ENCODE measurements at regions not wholly inside any gene's neighbourhood (a gene's known extent, or its start where the extent isn't known, plus 50 kb on each side); places are given as distances from the start of the nearest gene placed in this dataset.
"Not testable (repeated sequence)": the region's sequence is repeated elsewhere in the genome, so short reads cannot be mapped to it uniquely, and the experiment has no call there.

DNA sequence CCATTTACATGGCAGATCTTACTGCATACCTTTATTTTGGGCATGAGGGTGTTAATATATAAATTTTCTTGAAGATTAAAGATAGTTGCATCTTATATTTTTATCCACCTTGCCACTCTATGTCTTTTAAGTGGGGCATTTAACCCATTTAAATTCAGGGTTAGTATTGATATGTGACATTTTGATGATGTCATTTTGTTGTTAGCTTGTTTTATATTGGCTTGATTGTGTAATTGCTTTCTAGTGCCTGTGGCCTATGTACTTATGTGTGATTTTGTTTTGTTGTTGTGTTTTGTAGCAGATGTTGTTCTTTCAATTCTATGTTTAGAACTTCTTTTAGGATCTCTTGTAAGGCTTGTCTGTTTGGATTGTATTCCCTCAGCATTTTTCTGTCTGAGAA is 939.9 kb upstream of the CDH9 start:
- DNase-seq: no peak

DNA sequence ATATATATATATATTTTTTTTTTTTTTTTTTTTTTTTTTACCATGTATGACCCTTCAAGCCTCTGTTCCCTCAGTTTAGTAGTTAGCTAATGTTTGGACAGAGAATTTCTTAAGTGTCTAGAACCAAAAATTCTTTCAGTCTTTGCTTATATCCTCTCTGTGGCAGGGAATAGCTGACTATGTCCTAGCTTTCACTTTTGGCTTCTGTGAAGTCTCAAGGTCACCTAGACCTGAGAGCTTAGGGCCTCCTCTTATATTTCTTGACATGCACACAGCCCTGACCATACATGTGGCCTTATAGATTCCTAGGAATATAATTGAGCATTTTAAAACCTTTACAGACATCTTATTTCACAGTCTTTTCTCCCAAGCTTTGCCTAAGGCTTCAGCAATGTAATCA is 930.8 kb upstream of the CDH9 start:
- no peak for DNase-seq

DNA sequence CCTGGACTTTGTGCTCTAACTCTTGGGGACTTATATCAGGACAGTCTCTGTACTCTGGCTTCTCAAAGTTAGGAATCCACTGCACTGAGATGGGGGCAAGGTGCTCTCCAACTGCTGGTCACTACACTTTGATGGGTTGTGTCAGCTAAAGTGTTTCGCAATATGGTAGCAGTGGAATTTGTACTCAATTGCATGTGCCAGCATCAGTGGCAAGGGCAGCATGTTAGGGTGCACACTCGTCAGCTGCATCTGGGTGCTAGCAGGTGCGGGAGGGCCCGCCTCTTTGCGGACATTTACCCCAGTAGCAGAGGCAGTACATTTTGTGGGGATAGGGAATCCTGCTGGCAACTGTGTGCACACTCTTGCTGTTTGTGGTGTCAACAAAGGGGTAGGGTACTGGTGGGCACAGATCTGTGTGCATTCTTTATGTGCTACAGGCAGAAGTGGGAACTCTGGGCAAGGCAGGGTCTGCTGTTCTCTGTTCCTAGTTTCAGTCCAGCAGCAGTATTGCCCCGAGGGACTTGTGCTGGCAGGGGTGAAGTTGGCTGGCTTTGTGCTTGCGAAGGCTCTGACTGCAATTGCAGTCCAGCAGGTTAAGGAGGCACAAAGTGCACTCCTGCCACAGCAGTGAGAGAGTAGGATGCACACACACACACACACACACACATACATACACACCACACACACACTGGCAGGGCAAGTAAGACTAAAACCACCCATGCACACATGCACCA is 924.8 kb upstream of the CDH9 start:
- no peak for DNase-seq

DNA sequence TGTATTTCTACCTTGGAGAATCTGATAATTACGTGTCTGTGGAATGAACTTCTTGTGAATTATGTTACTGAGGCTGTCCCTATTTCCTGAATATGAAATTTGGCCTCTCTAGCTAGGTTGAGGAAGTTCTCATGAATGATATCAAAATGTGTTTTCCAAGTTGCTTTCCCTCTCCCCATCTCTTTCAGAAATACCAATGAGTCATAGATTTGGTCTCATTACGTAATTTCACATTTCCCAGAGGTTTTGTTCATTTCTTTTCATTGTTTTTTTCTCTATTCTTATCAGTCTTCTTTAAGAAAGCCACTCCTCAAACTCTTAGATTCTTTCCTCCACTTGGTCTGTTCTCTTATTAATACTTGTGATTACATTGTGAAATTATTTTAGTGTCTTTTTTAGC is 923.8 kb upstream of the CDH9 start:
- DNase-seq: no peak

DNA sequence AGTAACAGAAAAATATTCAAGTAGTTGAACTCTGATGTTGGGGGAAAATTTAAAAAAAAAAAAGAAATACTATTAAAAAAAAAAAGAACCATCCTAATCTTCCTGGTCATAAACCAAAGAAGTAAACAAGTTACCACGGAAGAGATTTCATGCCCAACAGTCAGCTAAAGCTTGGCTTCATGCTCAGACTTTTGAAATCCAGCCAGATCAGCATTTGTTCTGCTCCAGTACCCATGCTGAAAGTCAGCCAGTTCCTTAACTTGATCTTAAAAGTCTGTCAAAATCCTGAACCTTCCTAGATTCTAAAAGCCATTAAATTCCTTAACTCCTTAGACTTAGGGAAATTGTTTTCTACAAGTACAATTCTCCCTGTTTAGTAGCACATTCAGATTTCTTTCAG is 908.7 kb upstream of the CDH9 start:
- no peak for DNase-seq

DNA sequence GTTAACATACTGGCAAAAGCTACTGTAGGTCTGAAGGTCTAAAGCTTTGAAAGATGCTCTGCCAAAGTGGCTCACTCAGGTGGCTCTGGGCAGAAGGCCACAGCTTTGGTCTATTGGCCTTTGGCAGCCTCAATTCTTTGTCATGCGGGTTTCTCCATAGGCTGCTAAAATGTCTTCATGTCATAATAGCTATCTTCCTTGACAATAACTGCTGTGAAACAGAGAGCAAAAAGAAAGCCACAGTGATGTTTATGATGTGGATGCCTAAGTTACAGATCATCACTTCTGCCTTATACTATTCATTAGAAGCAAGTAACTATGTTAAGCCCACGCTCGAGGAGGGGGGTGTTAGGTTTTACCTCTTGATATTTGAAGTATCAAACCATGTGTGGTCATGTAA is 906.1 kb upstream of the CDH9 start:
- no peak for DNase-seq

DNA sequence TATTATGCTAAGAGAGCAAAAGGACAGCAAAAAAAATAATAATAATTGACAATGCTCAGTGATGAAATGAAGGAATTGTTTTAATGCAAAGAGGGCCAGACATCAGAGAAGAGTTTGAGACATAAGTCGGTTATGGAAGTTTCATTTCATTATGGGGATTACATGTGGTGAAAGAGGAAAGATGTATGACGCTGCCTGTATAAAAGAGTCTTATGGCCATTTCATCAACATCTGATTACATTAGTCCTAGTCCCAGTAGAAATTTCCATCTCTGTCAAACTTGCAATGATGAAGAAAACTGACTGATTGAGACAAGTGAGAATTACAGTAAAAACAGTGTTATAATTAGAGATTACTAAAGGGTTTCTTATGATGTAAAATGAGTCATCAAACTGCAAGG is 900.6 kb upstream of the CDH9 start:
- no peak for DNase-seq

DNA sequence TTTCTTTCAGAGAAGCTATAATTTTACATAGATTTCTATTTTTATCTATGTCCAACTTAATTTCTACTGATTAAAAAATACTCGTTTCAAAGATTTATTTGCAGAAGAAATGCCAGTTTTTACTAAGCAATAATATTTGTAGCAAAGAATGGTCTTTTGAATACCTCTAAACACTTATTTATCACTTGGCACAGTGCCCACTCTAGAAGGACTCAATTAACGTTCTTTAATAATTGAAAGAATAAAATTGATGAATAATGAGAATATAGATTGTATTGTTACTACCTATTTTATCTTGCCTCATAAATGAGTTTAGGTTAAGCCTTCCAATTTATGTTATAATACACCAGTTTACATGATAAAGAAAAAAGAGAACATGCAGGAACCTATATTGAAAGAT is 889.7 kb upstream of the CDH9 start:
- DNase-seq: no peak

DNA sequence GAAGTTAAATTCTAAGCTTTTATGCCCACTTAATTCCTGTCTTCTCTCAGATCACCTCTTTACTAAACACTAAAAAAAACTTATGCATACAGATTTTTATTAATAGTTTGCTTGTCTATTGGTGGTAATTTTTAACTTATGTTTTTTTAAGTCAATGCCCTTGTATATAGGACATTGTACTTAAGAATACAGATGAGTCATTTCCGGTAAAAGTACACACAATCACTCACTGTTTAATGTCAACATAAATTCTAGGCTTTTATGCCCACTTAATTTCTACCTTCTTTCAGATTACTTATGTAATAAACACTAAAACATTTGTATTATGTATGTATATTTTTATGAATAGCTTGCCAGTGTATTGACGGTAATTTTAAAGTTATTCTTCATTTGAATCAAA is 872.8 kb upstream of the CDH9 start:
- DNase-seq: no peak

DNA sequence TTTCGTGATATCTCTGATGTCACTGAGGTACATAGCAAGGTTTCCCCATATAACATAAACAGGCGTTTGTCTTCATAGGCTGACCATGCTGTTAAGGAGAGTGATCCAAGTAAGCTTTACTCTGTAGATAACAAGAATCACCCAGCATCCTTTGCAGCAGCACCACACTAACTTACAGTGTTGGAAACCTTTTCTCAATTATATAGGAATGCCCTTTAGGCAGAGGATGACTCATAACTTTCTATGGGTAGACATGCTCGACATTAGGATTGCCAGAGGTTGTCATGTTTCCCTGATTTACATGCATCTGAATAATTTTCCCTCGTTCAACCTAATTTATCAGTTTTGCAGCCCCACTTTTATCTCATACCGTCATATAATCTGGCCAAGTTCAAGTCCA is 870.0 kb upstream of the CDH9 start:
- DNase-seq: no peak

DNA sequence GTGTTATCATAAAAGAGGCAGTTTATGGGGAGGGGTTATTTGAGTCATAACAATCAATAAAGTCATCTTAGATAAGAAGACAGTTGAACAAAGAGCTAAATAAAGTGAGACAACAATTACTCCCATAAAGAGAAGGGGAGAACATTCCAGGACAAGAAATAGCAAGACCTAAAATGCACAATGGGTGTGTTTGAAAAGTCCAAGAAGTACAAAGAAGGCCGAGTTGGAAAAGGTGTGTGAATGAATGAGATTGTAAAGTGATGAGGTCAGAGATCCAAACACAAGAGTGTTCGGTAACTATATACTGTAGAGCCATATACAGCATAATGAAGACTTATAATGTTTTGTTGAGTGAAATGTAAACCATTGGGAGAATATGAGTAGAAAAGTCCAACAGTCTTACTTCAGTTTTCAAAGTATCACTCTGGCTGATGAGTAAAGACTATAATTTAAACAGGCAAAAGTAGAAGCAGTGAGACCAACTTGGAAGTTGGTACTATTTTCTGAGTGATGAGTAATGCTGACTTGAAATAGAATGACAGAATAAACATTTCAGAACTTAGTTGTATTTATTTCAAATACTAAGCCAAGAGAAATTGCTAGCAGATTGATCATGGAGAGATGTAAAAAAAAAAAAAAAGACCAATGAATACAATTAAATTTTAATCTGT is 868.7 kb upstream of the CDH9 start:
- DNase-seq: no peak

DNA sequence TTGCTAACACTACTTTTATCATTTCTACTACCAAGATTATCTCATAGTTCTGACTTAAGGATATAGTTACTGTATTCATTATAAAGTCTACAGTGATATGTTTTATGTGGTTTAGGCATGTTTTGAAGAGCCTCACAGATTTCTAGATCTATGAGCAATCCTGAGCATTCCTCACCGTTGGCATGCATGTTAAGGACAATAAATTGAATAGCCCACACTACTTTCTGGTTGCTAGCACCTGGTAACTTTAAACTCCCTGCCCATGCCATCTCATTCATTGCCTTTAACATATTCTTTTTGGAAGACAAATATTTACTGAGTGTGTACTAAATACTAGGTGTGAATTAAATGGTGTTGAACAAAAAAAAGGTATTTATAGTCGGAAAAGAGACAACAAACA is 868.1 kb upstream of the CDH9 start:
- no peak for DNase-seq

DNA sequence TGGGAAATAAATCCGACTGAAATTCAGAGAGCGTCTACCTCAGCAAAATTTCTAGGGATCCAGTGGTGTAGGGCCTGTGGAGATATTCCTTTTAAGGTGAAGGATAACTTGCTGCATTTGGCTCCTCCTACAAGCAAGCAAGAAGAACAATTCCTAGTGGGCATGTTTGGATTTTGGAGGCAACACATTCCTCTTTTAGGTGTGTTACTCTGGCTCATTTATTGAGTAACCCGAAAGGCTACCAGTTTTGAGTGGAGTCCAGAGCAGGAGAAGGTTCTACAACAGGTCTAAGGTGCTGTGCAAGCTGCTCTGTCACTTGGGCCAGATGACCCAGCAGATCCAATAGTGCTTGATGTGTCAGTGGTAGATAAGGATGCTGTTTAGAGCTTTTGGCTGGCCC is 862.4 kb upstream of the CDH9 start:
- no peak for DNase-seq

DNA sequence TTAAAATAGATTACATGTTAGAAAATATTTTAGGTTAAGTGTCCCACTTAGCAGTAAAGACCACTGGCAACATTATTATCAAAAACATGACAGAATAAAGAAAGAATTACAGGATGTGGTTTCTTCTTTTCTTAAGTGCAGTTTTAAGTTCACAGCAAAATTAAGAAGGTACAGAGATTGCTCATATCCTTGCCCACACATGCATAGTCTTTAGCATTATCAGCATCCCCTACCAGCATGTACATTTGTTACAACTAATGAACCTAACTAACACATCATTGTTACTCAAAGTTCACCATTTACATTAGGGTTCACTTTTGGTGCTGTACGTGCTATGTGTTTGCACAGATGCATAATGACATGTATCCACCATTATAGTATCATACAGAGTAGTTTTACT is 837.7 kb upstream of the CDH9 start:
- DNase-seq: no peak

DNA sequence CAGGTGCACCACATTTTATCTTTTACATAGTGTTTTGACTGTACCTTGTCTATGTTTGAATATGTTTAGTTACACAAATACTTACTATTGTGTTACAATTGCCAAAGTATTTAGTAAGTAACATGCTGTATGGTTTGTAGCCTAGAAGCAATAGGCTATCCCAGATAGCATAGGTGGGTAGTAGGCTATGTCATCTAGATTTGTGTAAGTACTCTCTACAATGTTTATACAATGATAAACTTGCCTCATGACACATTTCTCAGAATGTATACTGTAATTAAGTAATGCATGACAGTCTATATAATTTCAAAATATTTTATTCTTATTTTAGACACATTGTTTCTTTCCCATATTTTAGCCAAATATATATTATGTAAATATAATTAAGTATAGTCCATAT is 836.8 kb upstream of the CDH9 start:
- DNase-seq: no peak

DNA sequence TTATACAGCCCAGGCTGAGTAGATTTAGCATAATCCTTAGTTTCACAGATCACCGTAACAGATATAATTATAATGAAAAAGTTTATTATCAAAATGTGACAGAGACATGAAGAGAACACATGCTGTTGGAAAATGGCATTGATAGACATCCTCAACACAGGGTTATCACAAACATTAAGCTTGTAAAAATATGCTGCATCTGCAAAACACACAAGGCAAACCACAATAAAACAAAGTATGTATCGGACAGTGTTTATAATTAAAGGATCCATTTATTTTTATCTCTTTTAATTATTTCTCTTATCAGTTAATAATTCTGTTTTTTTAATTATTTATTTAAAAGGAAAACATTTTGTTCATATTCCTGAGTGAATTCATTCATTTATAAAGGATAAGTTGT is 829.9 kb upstream of the CDH9 start:
- DNase-seq: no peak

DNA sequence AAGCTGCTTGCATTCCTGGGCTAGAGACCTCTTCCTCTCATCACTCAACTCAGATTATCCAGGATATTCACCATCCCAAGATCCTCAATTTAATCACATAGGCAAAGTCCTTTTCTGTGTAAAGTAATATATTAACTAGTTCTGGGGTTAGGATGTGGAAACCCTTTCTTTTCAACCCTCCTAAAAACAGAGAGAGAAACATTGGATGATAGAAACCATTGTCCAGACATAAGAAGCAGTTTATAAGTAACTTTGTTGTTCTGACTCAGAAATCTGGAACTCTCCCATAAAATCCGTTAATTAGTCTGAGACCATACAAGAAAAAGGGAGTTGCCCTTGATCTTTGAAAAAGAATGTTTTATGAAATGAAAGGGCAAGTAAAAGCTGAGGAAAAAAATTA is 817.1 kb upstream of the CDH9 start:
- DNase-seq: no peak

DNA sequence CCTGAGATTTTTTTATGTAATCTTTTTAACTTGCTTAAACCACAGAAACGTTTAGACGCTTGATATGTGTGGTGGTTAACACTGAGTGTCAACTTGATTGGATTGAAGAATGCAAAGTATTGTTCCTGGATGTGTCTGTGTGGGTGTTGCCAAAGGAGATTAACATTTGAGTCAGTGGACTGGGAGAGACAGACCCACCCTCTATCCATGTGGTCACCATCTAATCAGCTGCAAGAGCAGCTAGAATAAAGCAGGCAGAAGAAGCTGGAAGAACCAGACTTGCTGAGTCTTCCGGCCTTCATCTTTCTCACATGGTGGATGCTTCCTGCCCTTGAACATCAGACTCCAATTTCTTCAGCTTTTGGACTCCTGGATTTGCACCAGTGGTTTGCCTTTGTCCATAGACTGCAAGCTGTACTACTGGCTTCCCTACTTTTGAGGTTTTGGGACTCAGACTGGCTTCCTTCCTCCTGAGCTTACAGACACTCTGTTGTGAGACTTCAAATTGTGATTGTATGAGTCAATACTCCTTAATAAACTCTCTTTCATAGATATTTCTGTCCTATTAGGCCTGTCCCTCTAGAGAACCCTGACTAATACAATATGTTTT is 816.0 kb upstream of the CDH9 start:
- DNase-seq: no peak

DNA sequence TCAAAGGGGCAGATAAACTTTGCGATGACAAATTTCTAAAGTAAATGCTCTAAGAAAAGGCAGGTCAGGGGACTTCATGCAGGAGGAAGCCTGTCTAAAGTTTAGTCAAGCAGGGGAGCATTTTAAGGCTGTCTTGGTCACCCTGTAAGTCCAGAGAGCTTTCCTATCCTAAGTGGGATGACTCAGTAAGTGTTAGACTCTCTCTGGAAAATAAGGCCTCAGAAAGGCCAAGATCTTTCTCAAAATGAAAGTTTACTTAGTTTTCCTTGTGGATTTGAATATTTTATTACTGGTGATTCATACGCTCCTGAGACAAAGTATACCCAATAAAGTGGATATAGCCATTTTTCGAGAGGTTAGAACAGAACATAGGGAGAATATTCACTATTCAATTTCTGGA is 806.9 kb upstream of the CDH9 start:
- DNase-seq: no peak

DNA sequence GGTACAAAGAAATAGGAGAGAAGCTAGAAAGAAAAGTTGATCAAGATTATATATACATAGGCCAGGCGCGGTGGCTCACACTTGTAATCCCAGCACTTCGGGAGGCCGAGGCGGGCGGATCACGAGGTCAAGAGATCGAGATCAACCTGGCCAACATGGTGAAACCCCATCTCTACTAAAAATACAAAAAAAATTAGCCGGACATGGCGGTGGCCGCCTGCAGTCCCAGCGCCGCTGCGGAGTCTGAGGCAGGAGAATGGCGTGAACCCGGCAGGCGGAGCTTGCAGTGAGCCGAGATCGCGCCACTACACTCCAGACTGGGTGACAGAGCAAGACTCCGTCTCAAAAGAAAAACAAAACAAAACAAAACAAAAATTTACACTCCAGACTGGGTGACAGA is 798.3 kb upstream of the CDH9 start:
- DNase-seq: not testable (repeated sequence)

DNA sequence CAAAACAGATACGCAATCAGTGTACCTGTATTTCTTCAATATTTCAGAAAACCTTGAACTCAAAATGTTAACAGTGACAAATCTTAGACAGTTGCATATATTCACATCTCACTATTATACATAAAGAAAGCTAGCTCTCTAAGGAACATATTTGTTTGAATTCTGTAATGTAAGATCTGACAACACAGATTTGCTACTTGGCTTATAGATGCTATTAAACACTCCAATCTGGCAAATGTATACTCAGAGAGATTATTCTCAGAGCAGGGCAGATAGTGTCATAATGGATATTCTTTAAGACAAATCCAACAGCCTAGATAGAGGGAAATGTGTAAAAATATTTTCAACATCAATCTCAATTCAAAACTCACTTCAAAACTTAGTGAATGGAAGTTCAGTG is 794.5 kb upstream of the CDH9 start:
- no peak for DNase-seq

DNA sequence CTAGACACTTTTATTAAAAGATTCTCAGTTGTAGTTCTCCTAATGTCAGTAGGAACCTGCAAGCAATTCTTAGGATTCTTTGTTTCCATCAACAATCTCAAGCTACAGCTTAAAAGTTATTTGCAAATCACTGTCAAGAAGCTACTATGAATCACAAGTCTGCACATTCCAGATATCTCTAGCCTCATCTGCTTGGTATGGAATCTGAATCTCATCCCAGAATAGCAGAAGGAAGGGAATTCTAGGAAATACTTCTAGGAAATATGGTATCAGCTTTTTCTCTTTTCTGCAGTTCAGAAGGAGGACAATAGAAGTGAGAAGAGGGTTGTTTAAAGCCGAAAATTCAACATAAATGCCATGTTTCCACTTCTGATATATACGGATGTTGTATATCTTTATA is 792.2 kb upstream of the CDH9 start:
- DNase-seq: no peak

DNA sequence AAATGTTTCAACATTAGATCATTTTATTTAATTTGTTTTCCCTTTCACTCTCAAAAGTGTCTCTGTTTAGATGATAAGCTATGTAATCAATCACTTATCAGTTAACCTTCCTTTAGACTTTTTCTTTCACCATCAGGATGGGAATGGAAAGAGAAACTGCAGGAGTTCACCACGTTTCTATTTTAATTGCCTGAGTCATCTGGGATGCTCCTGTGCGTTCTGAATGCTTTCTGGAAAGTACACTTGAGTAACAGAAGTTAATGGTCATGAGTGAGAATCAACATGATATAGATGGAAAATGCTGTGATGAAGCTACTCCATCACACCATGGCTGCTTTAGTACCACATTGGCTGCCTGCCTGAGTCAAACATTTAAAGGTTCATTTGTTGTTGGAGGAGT is 783.3 kb upstream of the CDH9 start:
- DNase-seq: no peak

DNA sequence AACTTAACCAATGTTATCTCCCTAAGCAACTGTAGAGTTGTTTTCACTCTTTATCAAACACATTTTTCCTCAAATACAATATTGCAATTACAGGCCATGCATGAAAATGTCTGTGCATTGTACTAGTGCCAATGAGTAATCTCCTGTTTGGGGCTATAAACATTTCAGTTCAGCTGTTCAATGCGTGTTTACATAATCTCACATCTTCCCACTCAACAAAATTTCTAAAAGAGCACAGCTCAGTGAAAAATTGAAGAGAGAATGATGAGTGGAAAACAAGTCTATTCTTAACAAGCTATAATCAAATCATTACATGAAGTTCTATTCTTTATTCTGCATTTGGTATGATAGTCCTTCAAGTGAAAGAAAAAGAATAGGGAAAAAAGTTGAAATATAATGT is 780.5 kb upstream of the CDH9 start:
- DNase-seq: no peak

DNA sequence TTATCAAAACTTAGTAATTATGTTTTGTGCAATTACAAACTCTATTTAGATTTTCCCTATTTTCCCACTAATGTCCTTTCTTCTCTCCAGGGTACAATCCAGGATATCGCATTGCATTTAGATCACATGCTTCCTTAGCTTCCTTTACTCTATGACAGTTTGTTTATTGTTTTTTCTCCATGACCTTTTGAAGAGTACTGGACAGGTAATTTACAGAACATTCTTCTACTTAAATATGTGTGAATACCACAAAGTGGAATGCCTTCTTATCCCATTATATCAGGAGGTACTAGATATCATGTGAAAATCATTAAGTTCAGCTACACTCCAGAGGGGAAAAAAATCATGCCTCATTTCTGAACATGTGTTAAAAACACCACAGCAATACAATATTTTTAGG is 776.6 kb upstream of the CDH9 start:
- no peak for DNase-seq

Measured in NCI-H2029 treated with DMSO at 0.1 percent for 48 hours (cell line).